GM23248 (cell line): ENCODE measurements at regions not wholly inside any gene's neighbourhood (a gene's known extent, or its start where the extent isn't known, plus 50 kb on each side); places are given as distances from the start of the nearest gene placed in this dataset.

ENCODE experiments used
- EZH2 ChIP-seq: fragments of 200-600 bp; sonication (generic); IDR thresholded peaks from 2 replicates; pipeline ENCODE4 v1.6.1; 2018; ENCODE audit warnings: antibody characterized with exemption, mild to moderate bottlenecking; ENCODE audit not compliant: insufficient read depth, poor library complexity, severe bottlenecking
- EZH2phosphoT487 ChIP-seq: fragments of 200-600 bp; sonication (generic); IDR thresholded peaks from 2 replicates; pipeline ENCODE4 v1.6.1; 2018; ENCODE audit warnings: antibody characterized with exemption, moderate library complexity, mild to moderate bottlenecking, low read depth; ENCODE audit not compliant: insufficient read depth

GRCh38 chr12:89260841-89261637 lies 91.3 kb downstream of the DUSP6 start:
- TF ChIP-seq EZH2 (no peak), EZH2phosphoT487 (no peak)
